Caki2 (cell line): ENCODE measurements at regions not wholly inside any gene's neighbourhood (a gene's known extent, or its start where the extent isn't known, plus 50 kb on each side); places are given as distances from the start of the nearest gene placed in this dataset.

Experiments used
- DNase-seq: peaks from one replicate; pipeline ENCODE4 v3.0.0-alpha.2; 2015; ENCODE audit warnings: low read depth
- in situ Hi-C: cut with HindIII; loops from 2 replicates; pipeline ENCODE4 v1.10.0; 2016; ENCODE audit warnings: low sequenced_read_pairs, low pct_unique_long_range_greater_than_20kb, mixed read lengths

DNA sequence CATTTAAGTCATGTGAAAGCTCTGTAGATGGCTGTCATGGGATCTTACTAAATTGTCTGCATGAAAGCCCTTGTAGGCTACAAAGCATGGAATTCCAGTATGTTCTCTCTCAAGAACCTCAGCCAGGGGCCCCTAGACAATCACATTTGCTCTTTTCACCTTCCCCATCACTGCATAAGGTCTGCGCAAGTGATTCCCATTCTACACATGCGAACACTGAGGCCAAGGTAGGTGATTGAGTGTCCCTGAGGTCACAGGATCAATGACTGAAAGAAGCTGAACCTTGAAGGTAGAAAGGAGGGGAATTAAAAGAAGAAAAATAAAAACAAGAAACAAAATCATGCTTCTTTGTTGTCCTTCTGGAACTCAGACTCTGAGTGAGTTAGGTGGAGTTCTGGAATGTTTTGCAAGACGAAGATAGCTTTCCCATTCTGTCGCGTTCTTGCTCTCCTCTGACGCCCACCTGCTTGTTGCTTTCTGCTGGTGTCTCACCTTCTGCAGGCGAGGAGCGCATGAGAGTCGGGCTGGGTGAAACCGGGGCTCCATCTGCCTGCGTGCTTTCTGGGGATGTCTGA is 79.9 kb downstream of the SPRING1 start:
- in situ Hi-C loops: no loop called here
- DNase-seq: no peak

DNA sequence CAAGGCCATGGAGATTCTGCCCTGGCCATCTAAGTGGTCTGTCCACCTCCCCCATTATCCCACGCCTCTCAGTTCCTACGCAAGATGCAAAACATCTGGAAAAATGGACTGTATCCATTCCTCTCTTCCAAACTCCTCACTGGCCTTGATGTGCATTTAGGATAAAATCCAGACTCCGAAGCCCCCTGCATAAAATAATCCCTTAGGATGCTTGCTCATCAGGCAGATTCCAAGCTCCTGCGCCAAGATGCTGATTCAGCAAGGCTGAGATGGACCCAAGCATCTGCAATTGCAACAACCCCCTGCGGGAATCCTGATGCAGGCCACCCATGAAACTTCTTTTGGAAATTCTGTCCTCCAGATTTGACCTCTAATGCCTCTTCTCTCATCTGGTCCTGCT is 81.6 kb downstream of the SPRING1 start:
- in situ Hi-C loops: no loop called here
- no peak for DNase-seq

DNA sequence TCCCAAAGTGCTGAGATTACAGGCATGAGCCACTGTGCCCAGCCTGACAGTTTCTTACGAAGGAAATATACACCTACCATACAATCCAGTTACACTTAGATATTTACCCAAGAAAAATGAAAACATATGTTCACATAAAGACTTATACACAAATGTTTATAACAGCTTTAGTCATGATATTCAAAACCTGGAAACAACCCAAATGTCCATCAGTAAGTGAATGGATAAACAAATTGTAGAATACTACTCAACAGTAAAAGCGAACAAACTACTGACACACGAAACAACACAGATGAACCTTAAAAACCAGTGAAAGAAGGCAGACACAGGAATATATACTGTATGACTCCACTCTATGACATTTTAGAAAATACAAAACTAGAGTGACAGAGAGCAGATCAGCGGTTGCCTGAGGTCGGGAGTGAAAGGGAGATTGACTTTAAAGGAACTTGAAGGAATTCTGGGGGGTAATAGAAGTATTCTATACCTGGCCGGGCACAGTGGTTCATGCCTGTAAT is 83.6 kb downstream of the SPRING1 start:
- no peak for DNase-seq
- in situ Hi-C loops: no loop called here

GRCh38 chr12:116651089-116651488 is 86.8 kb downstream of the SPRING1 start:
- DNase-seq: no peak
- in situ Hi-C loops: no loop called here

GRCh38 chr12:116650585-116651087 is 87.2 kb downstream of the SPRING1 start:
- in situ Hi-C loops: no loop called here
- DNase-seq: no peak

- DNase-seq: no peak
- in situ Hi-C loops: no loop called here
Measured at GRCh38 chr12:116650062-116650461, 87.8 kb downstream of the SPRING1 start.

- in situ Hi-C loops: no loop called here
- no peak for DNase-seq
Measured at GRCh38 chr12:116647813-116648212, 88.6 kb downstream of the MAP1LC3B2 start.

- no peak for DNase-seq
- in situ Hi-C loops: no loop called here
Measured at GRCh38 chr12:116646901-116647300, 87.7 kb downstream of the MAP1LC3B2 start.

- in situ Hi-C loops: no loop called here
- no peak for DNase-seq
Measured at GRCh38 chr12:116644806-116645205, 85.6 kb downstream of the MAP1LC3B2 start.

GRCh38 chr12:116642683-116643082 is 83.5 kb downstream of the MAP1LC3B2 start:
- no peak for DNase-seq
- in situ Hi-C loops: no loop called here

DNA sequence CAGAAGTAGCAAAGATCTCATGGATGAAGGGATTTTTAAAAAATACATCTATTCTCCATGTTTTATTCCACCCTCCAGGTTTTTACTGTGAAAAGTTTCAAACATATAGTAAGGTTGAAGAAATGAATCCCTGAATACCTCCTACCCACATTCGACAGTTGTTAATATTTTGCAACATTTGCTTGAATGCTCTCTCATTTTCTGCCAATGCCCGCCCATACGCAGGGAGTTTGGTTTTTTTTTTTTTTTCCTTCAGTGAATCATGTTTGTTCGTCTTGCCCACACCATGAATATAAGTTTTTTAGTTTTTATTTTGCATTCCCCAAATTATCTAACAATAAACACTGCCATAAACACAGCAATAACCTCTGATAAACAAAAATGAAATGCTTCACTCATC is 82.9 kb downstream of the MAP1LC3B2 start:
- in situ Hi-C loops: no loop called here
- no peak for DNase-seq

GRCh38 chr12:116640281-116640680 is 81.1 kb downstream of the MAP1LC3B2 start:
- in situ Hi-C loops: no loop called here
- no peak for DNase-seq

DNA sequence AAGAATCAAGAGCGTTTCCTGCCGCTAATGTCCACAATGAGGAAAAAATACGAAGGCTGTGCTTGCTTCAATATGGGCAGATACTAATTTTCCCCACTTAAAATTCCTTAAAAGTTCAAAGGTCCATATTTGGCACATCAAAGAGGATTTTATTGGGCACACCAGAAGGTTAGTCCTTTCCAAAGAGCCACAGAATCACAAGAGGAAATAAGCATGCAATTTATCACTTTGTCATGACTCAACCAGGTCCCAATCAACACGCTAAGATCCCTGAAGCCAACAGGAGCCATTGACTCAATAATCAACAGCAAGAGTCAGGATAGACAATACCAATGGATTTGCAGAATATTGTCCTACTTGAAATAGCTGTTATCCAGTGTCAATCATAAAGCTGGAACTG is 80.6 kb downstream of the MAP1LC3B2 start:
- in situ Hi-C loops: no loop called here
- DNase-seq: no peak

DNA sequence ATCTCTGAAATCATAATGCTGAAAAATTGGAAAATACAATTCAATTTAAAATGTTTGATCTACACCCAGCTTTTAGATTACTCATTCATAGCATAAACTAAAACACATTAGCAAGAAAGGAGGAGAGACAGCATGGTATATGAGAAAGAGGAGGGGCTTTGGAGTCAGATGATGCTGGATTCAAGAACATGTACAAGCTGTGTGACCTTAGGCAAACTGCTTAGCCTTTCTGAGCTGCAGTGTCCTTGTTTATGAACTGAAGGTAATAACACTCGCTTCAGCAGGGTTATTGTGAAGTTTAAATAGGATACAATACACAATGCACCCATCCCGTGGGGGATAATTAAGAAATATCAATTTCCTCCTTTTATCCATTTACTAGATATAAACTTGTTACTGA is 79.2 kb downstream of the MAP1LC3B2 start:
- in situ Hi-C loops: no loop called here
- DNase-seq: no peak

GRCh38 chr12:116637589-116638150 is 78.5 kb downstream of the MAP1LC3B2 start:
- in situ Hi-C loops: no loop called here
- DNase-seq: no peak

- in situ Hi-C loops: no loop called here
- no peak for DNase-seq
Measured at GRCh38 chr12:116636608-116637519, 77.7 kb downstream of the MAP1LC3B2 start.

DNA sequence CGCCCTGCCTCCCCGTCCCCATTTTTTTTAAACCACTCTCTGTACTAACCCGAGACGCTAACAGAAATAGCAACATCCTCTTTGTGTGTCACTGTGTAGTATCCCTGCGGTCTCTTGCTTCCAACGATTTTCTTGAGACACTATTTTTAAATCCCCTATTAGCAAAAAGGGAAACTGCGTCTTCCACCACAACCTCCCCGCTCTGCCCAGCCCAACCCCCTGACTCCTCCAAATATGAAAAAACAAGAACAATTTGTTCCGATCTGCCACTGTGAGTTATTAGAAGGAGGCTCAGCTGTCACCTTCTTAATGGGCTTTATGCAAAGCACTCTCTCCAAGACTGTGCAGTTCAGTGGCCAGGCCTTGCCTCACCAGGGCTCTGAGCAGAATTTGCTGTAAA is 76.3 kb downstream of the MAP1LC3B2 start:
- no peak for DNase-seq
- in situ Hi-C loops: no loop called here

- in situ Hi-C loops: no loop called here
- DNase-seq: no peak
Measured at GRCh38 chr12:116633476-116633875, 74.3 kb downstream of the MAP1LC3B2 start.

DNA sequence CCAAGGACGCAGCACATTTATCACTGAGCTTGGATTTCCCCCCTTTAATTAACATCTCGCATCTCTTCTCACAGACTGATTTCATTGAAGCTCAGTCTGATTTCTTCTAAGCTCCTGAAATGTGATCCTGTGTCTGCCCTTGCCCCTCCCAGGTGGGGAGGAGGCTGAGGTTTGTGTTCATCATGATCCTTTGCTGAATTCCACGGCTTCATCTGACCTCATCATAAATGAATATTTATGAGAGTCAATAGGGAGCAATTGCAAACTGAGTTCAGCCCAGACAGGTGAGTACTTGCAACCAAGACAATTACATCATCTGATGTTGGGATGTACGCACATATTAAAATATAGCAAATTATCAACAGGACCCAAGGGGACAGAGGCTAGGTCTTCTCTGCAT is 72.4 kb downstream of the MAP1LC3B2 start:
- DNase-seq: peak; percentile 35
- in situ Hi-C loops: no loop called here
